Fibroblast of skin of abdomen (primary cell): ENCODE measurements at regions not wholly inside any gene's neighbourhood (a gene's known extent, or its start where the extent isn't known, plus 50 kb on each side); places are given as distances from the start of the nearest gene placed in this dataset.

ENCODE experiments used
- DNase-seq: peaks from one replicate; pipeline ENCODE4 v3.0.0-alpha.2; 2013

DNA sequence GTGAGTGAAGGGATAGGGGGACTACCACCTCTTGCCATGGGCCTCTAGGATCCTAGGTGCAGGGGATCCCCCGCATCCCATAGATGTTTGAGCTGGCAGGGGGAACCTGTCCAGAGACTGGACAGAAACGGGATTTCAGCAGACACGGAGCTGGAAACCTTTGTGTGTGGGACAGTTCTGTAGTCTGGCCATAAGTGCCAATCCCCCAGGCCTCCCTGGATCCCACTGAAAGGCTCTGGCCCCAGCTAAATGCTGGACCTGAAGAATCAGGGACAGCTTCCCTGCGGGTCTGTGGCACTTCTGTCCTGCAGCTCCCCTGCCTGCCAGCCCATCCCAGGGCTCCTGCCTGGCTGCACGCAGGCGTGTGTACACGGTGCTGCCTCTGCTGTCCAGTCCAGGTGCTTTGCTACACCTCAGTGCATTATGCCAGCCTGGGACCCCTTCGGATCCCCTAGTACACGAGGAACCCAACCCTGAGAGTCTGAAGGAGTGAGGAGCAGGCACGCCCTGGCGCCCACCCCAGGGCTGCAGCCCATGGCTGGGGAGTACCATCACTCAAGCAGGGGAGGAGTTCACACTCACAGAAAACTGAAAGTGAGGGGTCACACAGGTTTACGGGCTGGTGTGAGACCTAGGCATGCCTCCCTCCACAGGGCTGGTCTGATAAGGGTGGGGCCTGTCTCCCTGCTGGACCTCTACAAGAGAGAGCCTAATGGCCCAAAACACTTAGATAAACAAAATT, 703.0 kb downstream of the ARAP2 start:
- no peak for DNase-seq

DNA sequence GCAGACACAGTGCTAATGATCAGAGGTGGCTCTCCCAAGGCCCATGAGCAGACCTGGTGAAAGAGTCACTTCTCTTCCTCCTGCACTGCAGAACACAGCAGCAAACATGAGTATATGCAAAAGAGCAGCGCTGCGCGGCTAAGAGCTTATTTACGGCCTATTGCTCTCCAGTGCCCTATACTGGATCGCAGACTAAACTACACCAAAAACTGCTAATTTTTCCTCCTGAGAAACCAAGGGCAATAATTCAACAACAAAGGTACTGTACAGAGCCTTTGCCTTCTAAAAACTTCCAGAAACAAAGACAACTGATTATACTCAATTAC, 702.5 kb downstream of the ARAP2 start:
- no peak for DNase-seq

DNA sequence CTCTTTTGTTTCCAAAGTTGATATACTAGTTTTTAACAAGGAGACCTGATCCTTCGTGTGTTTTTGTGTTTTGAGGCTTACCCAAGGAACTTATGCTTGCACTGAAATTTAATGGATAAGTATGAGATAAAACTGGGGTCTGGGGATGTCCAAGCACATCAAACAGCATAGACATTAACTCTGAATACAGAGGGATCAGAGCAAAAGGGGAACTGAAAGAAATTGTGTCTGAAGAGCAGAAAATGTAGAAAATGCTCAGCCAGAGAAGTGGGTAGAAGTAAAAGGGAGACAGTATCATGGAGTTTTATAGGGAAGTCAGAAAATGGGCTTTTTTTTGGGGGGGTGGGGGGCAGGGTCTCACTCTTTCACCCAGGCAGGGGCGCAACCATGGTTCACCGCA, 695.4 kb downstream of the ARAP2 start:
- DNase-seq, result no peak

DNA sequence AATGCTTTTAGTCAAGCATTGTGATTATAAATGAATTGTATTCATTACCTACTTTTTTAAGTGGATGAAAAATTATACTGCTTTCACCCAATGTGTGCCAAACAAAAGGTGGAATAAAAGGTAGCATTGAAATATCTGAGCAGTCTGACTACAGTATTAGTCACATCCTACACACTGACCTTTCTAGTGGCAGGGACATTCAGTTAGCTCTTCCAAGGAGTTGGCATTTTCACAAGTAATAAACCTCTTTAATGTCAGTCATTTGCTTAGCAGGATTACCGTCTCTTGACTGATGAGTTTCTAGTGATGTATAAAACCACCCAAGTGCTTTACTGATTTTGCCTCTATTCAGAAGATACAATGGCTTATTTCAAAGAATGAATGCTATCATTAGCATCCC, 687.9 kb downstream of the ARAP2 start:
- no peak for DNase-seq

DNA sequence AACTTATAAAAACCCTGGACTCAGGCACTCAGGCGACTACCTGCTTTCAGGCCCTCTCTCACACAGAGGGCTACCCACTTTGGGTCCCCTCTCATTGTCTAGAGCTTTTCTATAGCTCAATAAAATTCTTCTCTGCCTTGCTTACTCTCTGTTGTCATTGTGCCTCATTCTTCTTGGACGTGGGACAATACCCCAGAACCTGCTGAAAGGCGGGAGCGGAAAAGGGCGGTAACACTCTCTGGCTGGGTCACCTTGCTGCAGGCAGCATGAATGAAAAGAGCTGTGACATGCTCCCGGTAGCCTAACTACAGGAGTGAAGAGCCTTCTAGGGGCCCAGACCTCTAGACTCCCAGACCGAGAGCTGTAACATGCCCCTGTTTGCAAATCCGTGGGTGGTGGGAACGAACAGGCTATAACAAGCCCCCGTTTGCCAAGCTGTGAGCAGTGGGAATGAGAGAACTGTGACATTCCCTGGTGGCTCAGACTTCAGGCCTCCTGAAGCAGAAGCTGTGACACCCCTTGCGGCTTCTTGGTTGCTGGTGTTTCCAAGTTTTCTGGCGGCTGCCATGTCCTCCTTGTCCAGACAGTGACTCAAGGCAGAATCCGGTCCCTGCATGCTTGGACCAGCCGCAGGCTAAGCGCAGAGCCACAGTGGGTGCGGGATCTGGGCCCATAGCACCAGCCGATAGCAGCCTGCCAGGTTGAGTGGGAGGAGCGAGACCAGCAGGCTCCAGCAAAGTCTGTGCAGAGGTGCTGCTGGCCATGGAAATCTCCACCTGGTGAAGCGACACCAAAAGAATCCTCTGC, 684.6 kb downstream of the ARAP2 start:
- no peak for DNase-seq

DNA sequence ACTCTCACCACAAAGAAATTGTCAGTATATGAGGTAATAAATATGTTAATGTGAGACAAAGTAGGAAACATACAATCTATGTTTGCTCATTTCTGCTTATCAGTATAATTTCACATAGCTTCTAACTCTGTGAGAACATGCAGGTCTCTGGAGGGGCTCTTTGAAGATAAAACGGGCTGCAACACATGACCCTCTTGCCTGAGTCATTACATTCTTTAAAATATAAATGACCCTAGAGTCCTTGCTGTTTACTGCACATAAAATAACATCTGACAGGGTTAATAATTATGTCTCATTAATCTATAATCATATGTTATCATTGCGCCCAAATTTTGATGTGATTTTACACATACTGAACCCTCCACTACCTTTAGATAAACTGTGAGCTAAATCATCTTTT, 681.5 kb downstream of the ARAP2 start:
- DNase-seq, result no peak

DNA sequence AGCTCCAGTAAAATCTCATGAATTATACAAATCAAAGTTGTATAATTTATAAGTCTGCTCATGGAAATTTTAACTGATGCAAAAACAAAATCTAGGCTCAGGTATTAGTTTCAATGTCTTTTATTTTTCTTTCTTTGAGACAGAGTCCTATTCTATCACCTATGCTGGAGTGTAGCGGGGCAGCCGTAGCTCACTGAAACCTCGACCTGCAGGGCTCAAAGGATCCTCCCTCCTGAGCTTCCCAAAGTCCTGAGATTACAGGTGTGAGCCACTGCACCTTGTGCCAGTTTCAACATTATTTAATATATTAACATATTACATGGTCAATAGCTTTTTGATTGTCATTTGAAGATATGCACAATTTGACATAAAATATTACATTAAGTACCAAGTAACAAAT, 678.7 kb downstream of the ARAP2 start:
- no peak for DNase-seq

DNA sequence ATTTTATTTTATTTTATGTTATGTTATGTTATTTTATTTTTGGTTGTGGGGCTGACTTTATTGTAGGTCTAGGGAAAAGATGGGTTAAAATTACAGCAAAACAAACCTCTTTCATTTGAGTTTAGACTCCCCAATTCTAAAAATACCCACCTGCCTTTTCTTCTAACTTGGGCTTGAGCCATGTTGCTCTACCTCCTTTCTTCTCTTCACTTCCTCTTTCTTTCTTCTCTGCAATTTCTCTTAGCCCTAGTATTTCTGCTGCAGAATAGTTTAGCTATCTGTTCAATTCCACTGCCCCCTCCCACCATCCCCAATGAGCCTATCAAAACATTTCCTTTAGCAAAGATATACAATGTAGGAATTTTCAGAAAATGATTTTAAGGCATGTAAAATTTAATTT, 653.3 kb downstream of the ARAP2 start:
- no peak for DNase-seq

DNA sequence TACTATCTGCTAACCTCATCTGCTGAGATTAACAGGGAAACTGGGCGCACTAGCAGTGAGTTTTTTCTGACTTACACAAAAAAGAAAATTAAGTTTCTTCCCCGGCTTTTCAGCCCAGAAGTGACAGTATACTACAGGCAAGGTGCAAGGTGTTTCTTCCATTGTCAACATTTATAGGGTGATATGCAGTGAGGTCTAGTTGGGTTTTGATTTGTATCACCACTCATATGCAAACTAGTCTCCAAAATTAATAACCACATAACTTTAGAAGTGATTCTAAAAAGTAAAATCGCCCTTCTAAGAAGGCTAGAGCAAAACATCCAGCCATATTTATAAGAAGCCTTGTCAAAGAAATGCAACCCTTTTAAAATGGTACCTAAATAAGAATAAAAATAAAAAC, 640.1 kb downstream of the ARAP2 start:
- no peak for DNase-seq

DNA sequence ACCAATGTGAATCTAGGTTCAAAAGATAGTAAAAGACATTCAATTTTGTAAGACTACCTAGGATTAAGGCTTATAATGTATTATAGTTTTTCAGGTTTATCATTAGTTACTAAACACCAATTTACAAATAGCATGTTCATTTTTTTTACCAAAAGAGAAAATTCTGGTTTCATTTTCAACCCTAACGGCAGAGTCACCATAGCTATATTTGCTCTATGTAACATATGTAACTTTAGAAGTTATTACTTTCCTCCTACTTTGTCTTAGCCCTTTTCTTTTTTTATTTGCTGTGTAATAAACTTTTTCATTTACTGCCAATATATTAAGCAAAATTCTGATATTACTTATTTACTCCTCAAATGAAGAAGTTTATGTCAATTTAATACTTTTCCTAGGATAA, 639.6 kb downstream of the ARAP2 start:
- DNase-seq, result no peak

DNA sequence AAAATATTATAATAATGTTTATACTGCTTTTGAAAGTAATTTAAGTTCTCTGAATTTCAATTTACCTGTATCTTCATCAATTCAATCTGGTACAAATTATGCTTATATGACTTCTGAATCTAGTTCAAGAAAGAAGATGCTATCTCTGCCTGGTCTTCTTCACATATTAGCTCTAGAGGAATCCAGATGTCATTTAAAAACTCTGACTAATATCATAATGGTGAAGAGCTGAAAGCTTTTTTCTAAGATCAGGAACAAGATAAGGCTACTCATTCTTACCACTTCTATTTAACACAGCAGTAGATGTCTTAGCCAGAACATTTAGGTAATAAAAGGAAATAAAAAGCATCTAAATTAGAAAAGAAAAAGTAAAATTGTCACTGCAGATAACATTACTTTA, 636.1 kb downstream of the ARAP2 start:
- DNase-seq, result no peak

DNA sequence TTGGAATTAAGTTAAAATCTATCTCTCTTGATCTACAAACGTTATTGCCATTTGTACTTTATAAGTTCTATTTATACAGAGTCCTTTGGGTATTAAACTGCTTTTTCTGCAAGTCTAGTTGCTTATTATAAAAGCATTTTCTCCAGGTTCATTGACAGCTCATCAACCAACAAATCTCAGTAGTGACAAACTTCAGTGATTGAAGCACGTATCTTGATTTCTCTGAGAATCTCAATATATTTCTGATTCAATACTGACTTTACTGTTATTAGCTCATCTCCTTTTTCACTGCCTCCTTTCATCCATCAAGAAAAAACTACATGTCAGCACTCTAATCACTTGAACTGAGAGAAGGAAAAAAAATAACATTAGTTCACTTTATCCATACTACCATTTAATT, 630.2 kb downstream of the ARAP2 start:
- no peak for DNase-seq

DNA sequence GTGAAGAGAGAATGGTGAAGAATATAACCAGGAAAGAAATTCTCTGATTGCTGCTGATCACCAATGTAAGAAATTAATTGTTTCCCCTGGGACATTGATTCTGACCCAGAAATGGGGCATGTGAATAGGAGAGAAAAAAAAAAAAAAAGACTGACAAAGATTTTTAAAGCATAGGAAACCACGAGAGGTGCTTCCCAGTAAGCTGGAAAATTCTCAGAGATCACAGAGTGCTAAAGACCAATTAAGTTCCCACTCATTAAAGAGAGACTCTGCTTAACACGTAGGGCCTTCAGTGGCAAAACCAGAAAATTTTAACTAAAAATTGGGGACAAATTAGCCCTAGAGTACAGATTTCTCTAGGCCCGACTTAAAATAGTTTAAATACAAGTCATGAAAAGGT, 604.4 kb downstream of the ARAP2 start:
- no peak for DNase-seq

DNA sequence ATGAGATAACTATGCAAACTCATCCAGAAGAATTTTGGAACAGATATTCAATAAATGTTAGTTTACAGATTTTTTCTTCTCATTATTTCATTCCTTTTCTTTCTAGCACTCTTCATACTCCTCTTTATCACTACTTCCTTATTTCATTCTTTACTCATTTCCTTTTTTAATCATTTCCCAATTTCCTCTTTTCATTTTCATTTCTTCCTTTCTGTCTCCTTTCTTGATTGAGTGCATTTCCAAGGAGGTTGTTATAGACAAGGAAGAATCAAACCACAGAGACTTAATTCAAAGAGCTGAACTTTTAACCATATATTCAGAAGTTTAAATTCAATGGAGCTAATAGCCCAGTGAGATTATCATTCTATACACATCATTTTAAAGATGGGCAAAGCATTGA, 600.7 kb downstream of the ARAP2 start:
- DNase-seq, result no peak

DNA sequence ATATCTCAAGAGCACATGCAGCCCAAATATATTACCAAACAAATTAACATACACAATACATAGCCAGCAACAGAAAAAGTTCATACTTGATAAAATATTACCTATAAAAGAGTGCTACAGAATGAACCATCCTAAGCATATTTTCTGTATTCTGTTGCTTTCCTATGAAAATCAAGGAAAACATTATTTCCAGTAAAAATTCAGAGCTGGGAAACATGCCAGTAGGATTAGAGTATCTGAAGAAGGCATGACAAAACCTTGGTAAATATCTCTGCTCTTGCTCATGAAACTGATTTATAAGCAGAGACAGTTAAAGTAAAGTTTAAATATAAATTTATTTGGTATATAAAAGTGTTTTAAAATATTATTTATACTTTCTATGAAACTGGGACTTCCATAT, 599.7 kb downstream of the ARAP2 start:
- peak; percentile 10 for DNase-seq

DNA sequence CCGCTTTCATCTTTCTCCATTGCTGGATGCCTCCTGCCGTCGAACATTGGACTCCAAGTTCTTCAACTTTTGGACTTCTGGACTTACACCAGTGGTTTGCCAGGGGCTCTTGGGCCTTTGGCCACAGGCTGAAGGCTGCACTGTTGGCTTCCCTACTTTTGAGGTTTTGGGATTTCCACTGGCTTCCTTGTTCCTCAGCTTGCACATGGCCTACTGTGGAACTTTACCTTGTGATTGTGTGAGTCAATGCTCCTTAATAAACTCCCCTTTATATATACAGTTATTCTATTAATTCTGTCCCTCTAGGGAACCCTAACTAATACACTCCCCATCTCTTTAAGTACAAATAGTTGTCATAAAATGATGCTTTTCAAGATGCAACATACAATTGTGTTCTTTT, 595.3 kb downstream of the ARAP2 start:
- no peak for DNase-seq

DNA sequence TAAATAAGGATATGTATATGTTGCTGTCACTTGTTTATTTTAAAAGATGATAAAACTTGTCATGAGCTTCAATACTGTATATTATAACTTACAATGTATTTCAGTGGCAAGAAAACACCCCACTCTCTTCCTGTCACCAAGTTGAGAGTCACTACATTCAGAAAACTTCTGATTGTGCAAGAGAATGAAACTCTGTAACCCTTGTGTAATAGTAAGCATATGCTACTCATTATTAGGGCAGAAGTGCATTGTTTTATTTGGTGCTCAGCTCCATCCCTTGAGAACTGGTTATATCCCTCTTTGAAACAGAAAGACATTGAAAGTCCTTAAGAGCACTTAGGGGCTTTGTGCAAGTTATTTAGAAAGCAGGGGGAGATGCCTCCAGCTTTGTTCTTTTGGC, 594.5 kb downstream of the ARAP2 start:
- DNase-seq, result no peak

DNA sequence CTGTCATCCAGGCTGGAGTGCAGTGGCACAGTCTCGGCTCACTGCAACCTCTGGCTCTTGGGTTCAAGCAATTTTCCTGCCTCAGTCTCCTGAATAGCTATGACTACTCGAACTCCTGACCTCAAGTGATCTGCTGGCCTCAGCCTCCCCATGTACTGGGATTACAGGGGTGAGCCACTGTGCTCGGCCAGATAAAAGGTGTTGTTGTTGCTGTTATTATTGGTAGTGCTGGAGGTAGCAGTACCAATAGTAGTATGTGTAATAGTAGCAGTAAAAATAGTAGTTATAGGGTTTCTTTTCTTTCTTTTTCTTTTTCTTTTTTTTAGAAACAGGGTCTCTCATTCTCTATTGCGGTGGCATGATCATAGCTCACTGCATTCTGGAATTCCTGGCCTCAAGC, 592.1 kb downstream of the ARAP2 start:
- DNase-seq, result no peak

DNA sequence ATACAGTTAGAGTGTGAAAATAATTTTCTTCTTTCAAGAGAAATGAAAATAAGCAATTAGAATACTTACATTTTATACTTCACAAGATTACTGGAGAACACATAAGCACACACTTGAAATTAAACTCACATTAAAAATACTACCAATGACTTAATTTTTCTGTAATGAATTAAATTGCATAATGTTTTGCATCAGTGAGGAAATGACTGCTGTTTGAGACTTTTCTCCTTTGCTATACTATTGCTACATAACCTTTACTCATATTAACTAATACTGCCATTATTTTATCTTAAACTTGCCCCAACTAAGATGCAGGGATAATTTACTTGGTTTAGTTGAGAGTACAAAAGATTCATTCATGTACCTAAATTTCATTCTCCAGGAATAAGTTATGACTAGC, 590.9 kb downstream of the ARAP2 start:
- no peak for DNase-seq

DNA sequence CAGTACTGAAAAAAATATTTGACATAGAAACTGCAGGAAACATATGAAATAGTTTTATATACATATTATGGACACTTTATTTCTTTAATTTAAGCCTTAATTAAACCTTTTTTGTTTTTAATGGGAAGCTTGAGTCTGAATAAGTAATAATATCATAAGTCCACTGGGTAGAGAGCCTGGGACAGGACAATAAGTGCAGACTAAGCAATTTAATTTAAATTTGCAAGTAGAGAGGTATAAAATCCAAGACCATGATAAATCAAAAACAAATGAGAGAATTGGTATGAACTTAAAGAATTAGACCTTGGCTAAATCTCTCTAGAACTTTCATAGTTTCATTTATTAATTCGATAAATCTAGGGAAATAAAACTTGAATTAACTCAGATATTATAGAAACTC, 571.2 kb downstream of the ARAP2 start:
- DNase-seq, result no peak

DNA sequence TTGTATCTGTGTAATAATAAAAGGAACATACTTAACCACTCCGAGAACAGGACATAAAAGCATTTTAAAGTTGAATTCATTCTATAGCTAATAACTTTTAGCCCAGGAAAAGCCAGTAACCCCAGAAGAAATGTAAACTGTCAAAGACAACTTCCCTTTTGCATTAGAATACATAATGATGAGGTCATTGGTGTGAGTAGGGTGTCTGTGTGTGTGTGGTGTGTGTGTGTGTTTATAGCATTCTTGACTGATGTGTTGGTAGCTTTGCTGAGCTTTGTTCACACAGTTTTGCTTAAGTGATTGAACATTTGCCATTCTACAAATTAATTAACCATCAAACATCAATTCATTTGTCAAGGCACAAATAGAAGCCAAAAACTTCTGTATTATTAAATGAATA, 559.6 kb downstream of the ARAP2 start:
- no peak for DNase-seq

DNA sequence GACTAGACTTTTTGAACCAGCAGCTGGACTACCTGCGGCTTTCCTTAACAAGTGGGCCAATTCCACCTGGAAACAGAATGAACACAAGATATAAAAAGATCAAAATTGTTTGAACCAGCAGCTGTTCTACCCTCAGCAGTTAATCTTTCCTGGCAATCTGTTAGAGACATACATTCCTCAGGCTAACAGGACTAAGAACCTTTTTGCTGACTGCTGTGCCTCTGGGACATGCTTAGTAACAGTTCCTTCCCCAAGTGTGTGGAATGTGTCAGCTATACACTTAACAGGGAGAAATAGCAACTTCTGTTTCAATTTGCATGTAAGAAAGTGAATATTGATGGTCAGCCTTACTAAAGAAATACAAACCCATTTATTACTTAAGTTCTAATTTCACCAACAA, 554.4 kb downstream of the ARAP2 start:
- DNase-seq, result no peak

DNA sequence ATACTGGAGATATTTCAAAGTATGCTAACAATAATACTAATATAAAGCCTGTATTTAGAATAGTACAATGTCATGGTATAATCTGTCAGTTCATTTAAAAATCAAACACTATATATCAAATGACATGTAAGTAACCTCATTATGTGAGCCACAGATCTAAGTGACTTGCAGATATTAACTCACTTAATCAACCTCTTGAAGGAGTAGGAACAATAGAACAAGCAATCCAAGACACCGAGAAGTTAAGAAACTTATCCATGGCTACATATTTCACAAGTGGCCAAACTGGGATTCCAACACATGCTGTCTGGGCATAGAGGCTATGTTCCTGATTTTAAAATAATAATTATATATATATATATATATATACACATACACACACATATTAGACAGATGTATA, 554.0 kb downstream of the ARAP2 start:
- no peak for DNase-seq

DNA sequence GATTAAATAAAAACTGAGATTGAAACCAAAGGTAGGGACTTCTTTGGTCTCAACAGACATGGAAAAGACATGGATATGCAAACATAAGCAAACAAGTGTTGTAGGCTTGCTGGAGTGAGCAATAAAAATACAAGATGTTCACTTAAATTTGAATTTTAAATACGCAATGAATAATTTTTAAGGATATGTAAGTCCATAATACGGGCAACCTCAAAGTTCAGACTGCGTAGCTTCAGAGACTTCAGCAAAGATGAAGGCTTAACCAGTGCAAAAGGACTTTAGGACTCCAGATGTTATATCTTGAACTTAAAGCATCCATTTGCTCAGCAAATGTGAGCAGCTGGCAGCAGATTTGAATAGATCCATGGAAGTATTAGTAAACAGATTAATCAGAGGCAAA, 549.3 kb downstream of the ARAP2 start:
- DNase-seq, result no peak

DNA sequence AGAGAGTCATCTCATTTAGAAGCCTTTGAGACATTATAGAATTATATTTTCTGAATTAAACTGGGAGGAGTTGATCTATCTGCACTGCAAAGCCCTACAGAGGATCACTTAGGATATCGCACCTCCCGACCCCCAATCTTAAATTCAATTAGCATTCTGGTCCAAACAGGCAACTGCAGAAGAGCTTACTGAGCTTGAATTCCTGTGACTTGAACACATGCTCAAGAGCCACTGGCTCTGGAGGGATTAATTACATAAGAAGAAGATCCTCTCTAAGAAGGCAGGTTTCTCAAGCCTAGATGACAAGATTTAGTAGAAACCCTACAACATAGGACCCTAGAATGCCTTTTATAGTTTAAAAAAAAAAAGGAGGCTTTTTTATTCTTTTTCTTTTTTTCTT, 548.9 kb downstream of the ARAP2 start:
- DNase-seq, result no peak
